Glutamatergic neuron (in vitro differentiated cells): ENCODE measurements at regions not wholly inside any gene's neighbourhood (a gene's known extent, or its start where the extent isn't known, plus 50 kb on each side); places are given as distances from the start of the nearest gene placed in this dataset.

ENCODE experiments used
- DNase-seq: peaks from one replicate; pipeline ENCODE4 v3.0.0; 2022
- H3K27ac Mint-ChIP-seq: one replicate; pipeline ENCODE4 v1.8.0; 2020; ENCODE audit warnings: mild to moderate bottlenecking, mixed read lengths, inconsistent platforms; ENCODE audit not compliant: unreplicated experiment
- H3K27me3 Mint-ChIP-seq: one replicate; pipeline ENCODE4 v1.8.0; 2020; ENCODE audit warnings: mild to moderate bottlenecking, moderate library complexity, mixed read lengths, inconsistent platforms; ENCODE audit not compliant: unreplicated experiment
- H3K36me3 Mint-ChIP-seq: one replicate; pipeline ENCODE4 v1.8.0; 2020; ENCODE audit warnings: mild to moderate bottlenecking, mixed read lengths, inconsistent platforms; ENCODE audit not compliant: unreplicated experiment
- H3K4me1 Mint-ChIP-seq: one replicate; pipeline ENCODE4 v1.8.0; 2020; ENCODE audit warnings: mild to moderate bottlenecking, low read depth, mixed read lengths, inconsistent platforms; ENCODE audit not compliant: unreplicated experiment
- H3K4me3 Mint-ChIP-seq: one replicate; pipeline ENCODE4 v1.8.0; 2020; ENCODE audit warnings: mild to moderate bottlenecking, mixed read lengths, inconsistent platforms; ENCODE audit not compliant: unreplicated experiment
- H3K9me3 Mint-ChIP-seq: one replicate; pipeline ENCODE4 v1.8.0; 2020; ENCODE audit warnings: mild to moderate bottlenecking, moderate library complexity, mixed read lengths, inconsistent platforms; ENCODE audit not compliant: unreplicated experiment
- TF ChIP-seq, protein P1 (sequence below): fragments of 200-600 bp; sonication (generic); IDR thresholded peaks from one replicate; pipeline ENCODE4 v1.5.0; 2021; ENCODE audit not compliant: partially characterized antibody, unreplicated experiment

DNA sequence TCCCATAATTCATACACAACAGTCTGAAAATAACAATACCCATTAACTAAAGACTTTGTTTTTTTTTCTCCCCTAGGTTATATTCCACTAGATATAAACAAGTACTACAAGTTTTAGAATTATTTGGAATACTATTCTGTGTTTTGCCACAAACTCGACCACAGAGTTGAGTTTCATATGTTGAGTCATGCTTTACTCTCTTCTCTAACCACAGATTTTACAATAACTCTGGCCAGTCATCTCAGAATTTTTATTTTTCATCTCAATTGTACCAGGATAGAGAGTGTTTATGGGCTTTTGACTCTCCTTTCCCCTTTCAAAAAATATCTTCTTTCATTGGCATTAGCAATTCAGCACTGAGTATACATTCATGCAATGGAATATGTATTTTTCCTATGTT lies 348.7 kb upstream of the GALNT5 start:
- Mint-ChIP-seq H3K36me3 (no peaks in the 10 kb centered on the region), H3K27ac (no peak overlapping the region), H3K4me3 (no peak overlapping the region), H3K27me3 (no peaks in the 10 kb centered on the region), H3K4me1 (no peaks in the 10 kb centered on the region), H3K9me3 (no peaks in the 10 kb centered on the region)
- DNase-seq, result no peak
- TF ChIP-seq, protein P1, sequence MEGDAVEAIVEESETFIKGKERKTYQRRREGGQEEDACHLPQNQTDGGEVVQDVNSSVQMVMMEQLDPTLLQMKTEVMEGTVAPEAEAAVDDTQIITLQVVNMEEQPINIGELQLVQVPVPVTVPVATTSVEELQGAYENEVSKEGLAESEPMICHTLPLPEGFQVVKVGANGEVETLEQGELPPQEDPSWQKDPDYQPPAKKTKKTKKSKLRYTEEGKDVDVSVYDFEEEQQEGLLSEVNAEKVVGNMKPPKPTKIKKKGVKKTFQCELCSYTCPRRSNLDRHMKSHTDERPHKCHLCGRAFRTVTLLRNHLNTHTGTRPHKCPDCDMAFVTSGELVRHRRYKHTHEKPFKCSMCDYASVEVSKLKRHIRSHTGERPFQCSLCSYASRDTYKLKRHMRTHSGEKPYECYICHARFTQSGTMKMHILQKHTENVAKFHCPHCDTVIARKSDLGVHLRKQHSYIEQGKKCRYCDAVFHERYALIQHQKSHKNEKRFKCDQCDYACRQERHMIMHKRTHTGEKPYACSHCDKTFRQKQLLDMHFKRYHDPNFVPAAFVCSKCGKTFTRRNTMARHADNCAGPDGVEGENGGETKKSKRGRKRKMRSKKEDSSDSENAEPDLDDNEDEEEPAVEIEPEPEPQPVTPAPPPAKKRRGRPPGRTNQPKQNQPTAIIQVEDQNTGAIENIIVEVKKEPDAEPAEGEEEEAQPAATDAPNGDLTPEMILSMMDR, result no peak

DNA sequence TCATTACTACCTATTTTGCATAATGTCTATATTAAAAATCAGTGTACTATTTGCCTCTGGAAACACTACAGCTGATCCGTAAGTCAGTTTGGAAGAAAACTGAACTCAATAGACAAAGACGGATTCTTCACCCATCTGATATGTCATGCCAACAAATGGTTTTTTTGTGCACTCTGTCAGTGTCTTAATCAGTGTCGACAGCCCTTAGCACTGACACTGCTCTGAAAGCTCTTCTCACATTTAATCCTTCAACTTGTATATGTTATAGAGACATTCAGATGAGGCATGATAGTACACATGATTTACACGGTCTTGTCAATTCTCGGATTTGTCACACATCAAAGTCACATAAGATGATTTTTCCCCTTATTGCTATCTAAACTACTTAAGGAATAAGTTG lies 347.5 kb upstream of the GALNT5 start:
- Mint-ChIP-seq H3K9me3 (no peaks in the 10 kb centered on the region), H3K27ac (no peak overlapping the region), H3K4me1 (no peaks in the 10 kb centered on the region), H3K4me3 (no peak overlapping the region), H3K36me3 (no peaks in the 10 kb centered on the region), H3K27me3 (no peaks in the 10 kb centered on the region)
- TF ChIP-seq, protein P1, result no peak
- DNase-seq, result no peak

DNA sequence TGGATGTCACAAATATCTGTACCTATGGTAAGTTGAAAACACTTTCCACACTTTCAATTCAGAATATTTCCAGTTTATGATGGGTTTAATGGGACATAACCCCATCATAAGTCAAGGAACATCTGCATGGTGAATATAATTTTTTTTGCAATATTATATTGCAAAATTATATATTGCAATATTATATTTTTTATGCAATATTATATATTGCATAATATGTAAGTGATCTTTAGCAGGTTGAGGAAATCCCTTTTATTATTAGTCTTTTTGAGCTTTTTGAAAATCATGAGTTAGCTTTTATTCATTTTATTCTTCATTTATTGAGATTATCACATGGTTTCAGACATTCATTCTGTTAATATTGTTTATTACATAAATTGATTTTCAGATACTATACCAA lies 342.2 kb upstream of the GALNT5 start:
- TF ChIP-seq, protein P1, result no peak
- Mint-ChIP-seq H3K36me3 (no peaks in the 10 kb centered on the region), H3K27ac (no peak overlapping the region), H3K27me3 (no peaks in the 10 kb centered on the region), H3K4me3 (no peak overlapping the region), H3K4me1 (no peaks in the 10 kb centered on the region), H3K9me3 (peaks cover 1% of the 10 kb centered on the region)
- DNase-seq, result no peak

DNA sequence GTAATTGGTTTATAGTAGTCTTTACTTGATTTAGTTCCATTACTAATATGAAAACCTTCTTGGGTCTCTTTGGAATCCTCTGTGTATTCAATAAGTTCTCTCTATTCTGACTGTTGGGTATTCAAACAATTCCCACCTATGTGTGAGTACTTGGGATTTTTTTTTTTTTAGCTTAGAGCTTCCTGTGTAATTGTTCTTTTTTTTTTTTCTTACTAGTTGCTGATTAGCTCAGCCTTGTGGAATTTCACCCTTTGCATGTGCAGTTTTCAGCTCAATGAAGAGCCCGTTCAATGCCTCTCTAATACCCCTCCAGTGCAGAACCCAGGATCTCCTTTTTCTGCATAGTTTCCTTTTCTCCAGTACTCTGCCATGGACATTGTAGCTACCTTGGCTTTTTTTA lies 339.1 kb upstream of the GALNT5 start:
- no peak overlapping the region for H3K27ac Mint-ChIP-seq
- peaks cover 4% of the 10 kb centered on the region for H3K9me3 Mint-ChIP-seq
- TF ChIP-seq, protein P1, result no peak
- no peak overlapping the region for H3K4me3 Mint-ChIP-seq
- no peak for DNase-seq
- H3K4me1 Mint-ChIP-seq, result no peaks in the 10 kb centered on the region
- H3K27me3 Mint-ChIP-seq, result no peaks in the 10 kb centered on the region
- peaks cover 4% of the 10 kb centered on the region for H3K36me3 Mint-ChIP-seq

DNA sequence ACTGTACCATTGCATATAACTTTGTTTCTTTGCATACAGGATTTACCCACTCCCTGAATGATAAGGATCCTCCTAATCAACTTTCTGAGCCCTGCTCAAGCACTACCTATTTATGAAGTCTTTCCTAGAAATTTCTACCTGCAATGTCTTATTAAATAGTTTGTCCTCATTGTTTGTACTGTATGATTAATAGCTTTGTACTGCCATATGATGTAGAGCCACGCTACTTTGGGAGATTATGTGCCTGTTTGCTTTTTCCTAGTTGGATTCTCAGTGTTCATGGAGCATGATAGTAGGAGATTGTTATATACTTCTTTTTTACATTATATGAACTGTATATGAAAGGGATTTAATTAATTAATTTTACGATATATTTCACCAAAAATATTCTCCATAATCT lies 327.1 kb upstream of the GALNT5 start:
- TF ChIP-seq, protein P1, result no peak
- Mint-ChIP-seq H3K4me1 (peaks cover 2% of the 10 kb centered on the region), H3K9me3 (peaks cover 3% of the 10 kb centered on the region), H3K4me3 (no peak overlapping the region), H3K27me3 (no peaks in the 10 kb centered on the region), H3K36me3 (peaks cover 15% of the 10 kb centered on the region), H3K27ac (no peak overlapping the region)
- DNase-seq, result no peak
